SK-N-SH (cell line): ENCODE measurements at regions not wholly inside any gene's neighbourhood (a gene's known extent, or its start where the extent isn't known, plus 50 kb on each side); places are given as distances from the start of the nearest gene placed in this dataset.
"Not testable (repeated sequence)": the region's sequence is repeated elsewhere in the genome, so short reads cannot be mapped to it uniquely, and the experiment has no call there.

Experiments used
- CTCF ChIA-PET: fragments of 300-600, 350-600 bp; formaldehyde crosslinking; extraction: SDS; loops from one replicate; lab custom pipeline; 2021; lab: Yijun Ruan, JAX
- POLR2A ChIA-PET: fragments of 350-600 bp; sonication (Branson Sonifier 250); formaldehyde crosslinking; extraction: SDS; loops from one replicate; lab custom pipeline; 2020; ENCODE audit warnings: antibody characterized with exemption, inconsistent platforms; lab: Yijun Ruan, JAX
- DNase-seq: peaks from one replicate; pipeline ENCODE4 v3.0.0; 2012
- H2AFZ ChIP-seq: fragments of 200-600 bp; sonication (generic); 2 replicates; pipeline ENCODE4 v1.8.1; 2016; ENCODE audit warnings: antibody characterized with exemption, mild to moderate bottlenecking, low read depth
- H3F3A ChIP-seq: fragments of 200-600 bp; sonication (generic); replicated peaks from 2 replicates; pipeline ENCODE3; 2016; ENCODE audit warnings: antibody characterized with exemption, mild to moderate bottlenecking; ENCODE audit not compliant: insufficient read depth
- H3K27ac ChIP-seq, 2 experiments: fragments of 200-500 bp in 1 of 2; fragments of 200-600 bp in 1 of 2; sonication (Bioruptor generic) in 1 of 2; sonication (generic), shearing (Covaris generic) in 1 of 2; 2 replicates each; pipeline versions ENCODE4 v1.5.1 to v1.6.1; 2014 to 2016; ENCODE audit warnings: low read depth in 2 of 2, inconsistent platforms in 1 of 2, low read length in 1 of 2, mild to moderate bottlenecking in 1 of 2, mixed read lengths in 1 of 2
- H3K27me3 ChIP-seq: fragments of 200-600 bp; sonication (generic), shearing (Covaris generic); 2 replicates; pipeline ENCODE4 v1.6.1; 2016; ENCODE audit warnings: mixed run types; ENCODE audit not compliant: insufficient read depth
- H3K36me3 ChIP-seq, 2 experiments: fragments of 200-500 bp in 1 of 2; fragments of 200-600 bp in 1 of 2; sonication (Bioruptor generic) in 1 of 2; sonication (generic) in 1 of 2; replicated peaks in 1 of 2; 2 replicates each; pipeline versions ENCODE3 to v1.5.1; 2014 to 2016; ENCODE audit warnings: low read length in 1 of 2, mild to moderate bottlenecking in 1 of 2; ENCODE audit not compliant: insufficient read depth in 2 of 2, control insufficient read depth in 1 of 2
- H3K4me1 ChIP-seq, 2 experiments: fragments of 200-500 bp in 1 of 2; fragments of 200-600 bp in 1 of 2; sonication (Bioruptor generic) in 1 of 2; sonication (generic), shearing (Covaris generic) in 1 of 2; 2 replicates each; pipeline versions ENCODE4 v1.5.1 to v1.6.1; 2014 to 2016; ENCODE audit warnings: low read depth in 1 of 2, low read length in 1 of 2, mixed run types in 1 of 2; ENCODE audit not compliant: insufficient read depth in 2 of 2, control insufficient read depth in 1 of 2
- H3K4me2 ChIP-seq: fragments of 200-600 bp; sonication (generic), shearing (Covaris generic); 2 replicates; pipeline ENCODE4 v1.6.1; 2017; ENCODE audit warnings: mixed run types
- H3K4me3 ChIP-seq, 2 experiments: fragments of 200-500 bp in 1 of 2; fragments of 200-600 bp in 1 of 2; sonication (Bioruptor generic) in 1 of 2; sonication (generic), shearing (Covaris generic) in 1 of 2; 2 replicates each; pipeline versions ENCODE4 v1.5.1 to v1.8.1; 2014 to 2016; ENCODE audit warnings: low read depth in 2 of 2, inconsistent platforms in 1 of 2, low read length in 1 of 2, mild to moderate bottlenecking in 1 of 2, mixed read lengths in 1 of 2, moderate library complexity in 1 of 2
- H3K79me2 ChIP-seq: fragments of 200-600 bp; sonication (generic); 2 replicates; pipeline ENCODE4 v1.8.1; 2017; ENCODE audit warnings: mild to moderate bottlenecking; ENCODE audit not compliant: insufficient read depth
- H3K9ac ChIP-seq: fragments of 200-600 bp; sonication (generic); 2 replicates; pipeline ENCODE4 v1.6.1; 2017; ENCODE audit warnings: mixed run types
- H3K9me2 ChIP-seq: fragments of 200-600 bp; sonication (generic); 2 replicates; pipeline ENCODE4 v1.6.1; 2017; ENCODE audit warnings: mixed run types
- H3K9me3 ChIP-seq: fragments of 200-600 bp; sonication (generic); 2 replicates; pipeline ENCODE4 v1.6.1; 2017; ENCODE audit warnings: mixed run types, mild to moderate bottlenecking, moderate library complexity
- H4K20me1 ChIP-seq: fragments of 200-600 bp; sonication (generic); 2 replicates; pipeline ENCODE4 v1.6.1; 2017; ENCODE audit warnings: mild to moderate bottlenecking, mixed run types; ENCODE audit not compliant: insufficient read depth
- GABPA ChIP-seq: IDR thresholded peaks from 2 replicates; pipeline ENCODE4 v1.4.0; 2012; ENCODE audit warnings: low read depth, mild to moderate bottlenecking
- MXI1 ChIP-seq: IDR thresholded peaks from 2 replicates; pipeline ENCODE4 v1.6.1; 2012; ENCODE audit warnings: mild to moderate bottlenecking, low read depth, low read length, improper control_type of control experiment
- PBX3 ChIP-seq: IDR thresholded peaks from 2 replicates; pipeline ENCODE4; 2012
- TAF1 ChIP-seq: IDR thresholded peaks from 2 replicates; pipeline ENCODE4 v1.6.1; 2012; ENCODE audit warnings: low read depth, mild to moderate bottlenecking, low read length, moderate library complexity, borderline replicate concordance
- WGBS: methylation state at CpG from one replicate; pipeline ENCODE4 v1.1.6; 2017; ENCODE audit warnings: low lambda C conversion rate; 5-methylcytosine and 5-hydroxymethylcytosine counted together
- TF ChIP-seq, protein P1 (sequence below): fragments of 150-350 bp; IDR thresholded peaks from 2 replicates; pipeline ENCODE4 v1.6.1; 2016; ENCODE audit warnings: mild to moderate bottlenecking, low read depth, low read length

DNA sequence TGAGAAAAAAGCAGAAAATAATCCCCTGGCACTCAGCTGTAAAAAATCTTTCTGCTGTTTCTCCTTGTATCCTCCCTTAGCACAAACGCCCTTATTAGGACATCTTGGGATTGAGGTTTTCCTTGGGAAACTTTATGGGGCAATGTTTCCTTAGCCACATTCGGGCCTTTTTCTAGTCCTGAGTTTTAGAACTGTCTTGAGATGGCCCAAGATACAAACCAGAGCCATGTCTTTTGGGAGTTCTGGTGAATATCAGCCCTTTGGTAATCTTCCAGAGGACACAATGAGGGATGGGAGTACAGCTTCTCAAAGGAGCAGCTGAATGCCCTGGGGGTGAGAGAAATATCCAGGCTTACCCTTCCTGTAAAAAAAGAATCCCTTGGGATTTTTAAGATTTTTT is 182.1 kb downstream of the LIPI start:
- POLR2A ChIA-PET, H3K9me2 ChIP-seq, H3K27ac ChIP-seq, CTCF ChIA-PET, H3K4me3 ChIP-seq, H3K9me3 ChIP-seq, DNase-seq, H3K27me3 ChIP-seq, H3K9ac ChIP-seq, H4K20me1 ChIP-seq, H3K4me1 ChIP-seq, H3K36me3 ChIP-seq, H3F3A ChIP-seq: not testable (repeated sequence)
- 39% methylated on average over 2 of the region's 2 CpGs for WGBS
- peaks cover 13% of the 10 kb centered on the region; the same call in 1 of the 2 replicates for H3K79me2 ChIP-seq
- peak overlapping the region; percentile 37; the same call in 1 of the 2 replicates for H3K4me2 ChIP-seq
- peak overlapping the region; percentile 63; the same call in 1 of the 2 replicates for H2AFZ ChIP-seq

- WGBS, result 0% methylated on average over 21 of the region's 37 CpGs
- peak overlapping the region; percentile 90; the same call in 1 of the 2 replicates for H2AFZ ChIP-seq
- H3K9me3 ChIP-seq, POLR2A ChIA-PET, H4K20me1 ChIP-seq, H3F3A ChIP-seq, H3K27me3 ChIP-seq, H3K9me2 ChIP-seq, H3K36me3 ChIP-seq, H3K4me1 ChIP-seq, CTCF ChIA-PET: not testable (repeated sequence)
- peaks cover 13% of the 10 kb centered on the region; the same call in 1 of the 2 replicates for H3K79me2 ChIP-seq
- peak; percentile 53; the same call in 1 of the 2 replicates for TF ChIP-seq TAF1
- TF ChIP-seq, protein P1, sequence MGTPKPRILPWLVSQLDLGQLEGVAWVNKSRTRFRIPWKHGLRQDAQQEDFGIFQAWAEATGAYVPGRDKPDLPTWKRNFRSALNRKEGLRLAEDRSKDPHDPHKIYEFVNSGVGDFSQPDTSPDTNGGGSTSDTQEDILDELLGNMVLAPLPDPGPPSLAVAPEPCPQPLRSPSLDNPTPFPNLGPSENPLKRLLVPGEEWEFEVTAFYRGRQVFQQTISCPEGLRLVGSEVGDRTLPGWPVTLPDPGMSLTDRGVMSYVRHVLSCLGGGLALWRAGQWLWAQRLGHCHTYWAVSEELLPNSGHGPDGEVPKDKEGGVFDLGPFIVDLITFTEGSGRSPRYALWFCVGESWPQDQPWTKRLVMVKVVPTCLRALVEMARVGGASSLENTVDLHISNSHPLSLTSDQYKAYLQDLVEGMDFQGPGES, result 0 out of 2 replicates have a peak, but pooled peaks have one; percentile 35
- TF ChIP-seq MXI1, result peak; percentile 69
- TF ChIP-seq PBX3, result peak; percentile 54
- peak; percentile 64 for TF ChIP-seq GABPA
- 0 out of 4 replicates have a peak overlapping the region, but pooled peaks of 1 of the 2 experiments have one; percentile 34 for H3K27ac ChIP-seq
- DNase-seq, result peak; percentile 78
- peak overlapping the region; percentile 78 for H3K4me2 ChIP-seq
- peak overlapping the region; percentile 62 to 80 for H3K4me3 ChIP-seq
- H3K9ac ChIP-seq, result peak overlapping the region; percentile 68
Observed at GRCh38 chr21:14027235-14027869, 183.4 kb downstream of the LIPI start.

DNA sequence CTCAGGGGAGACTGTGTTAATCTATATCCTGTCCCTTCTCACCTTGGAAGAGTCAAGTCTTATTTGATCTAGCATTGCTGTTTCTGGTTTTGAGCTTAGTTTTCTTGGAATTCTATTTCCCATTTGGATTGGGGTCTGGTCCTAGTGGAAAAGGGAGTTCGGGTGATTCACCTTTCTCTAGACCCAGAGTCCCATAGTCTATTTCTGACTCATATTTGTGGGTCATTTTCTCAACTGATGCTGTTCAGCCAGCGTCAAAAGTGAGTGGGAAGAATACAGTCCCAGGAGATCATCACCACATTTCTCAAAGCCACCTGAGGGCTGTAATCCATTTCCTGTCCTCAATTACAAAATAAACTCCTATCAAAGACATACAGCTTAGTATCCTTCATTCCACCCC is 190.6 kb downstream of the LIPI start:
- H3K27me3 ChIP-seq, H3K4me3 ChIP-seq, H3K9me3 ChIP-seq, H3K27ac ChIP-seq, H3K9ac ChIP-seq, H3K79me2 ChIP-seq, H2AFZ ChIP-seq, H4K20me1 ChIP-seq, H3K4me1 ChIP-seq, H3K4me2 ChIP-seq, H3K36me3 ChIP-seq, DNase-seq, CTCF ChIA-PET, H3F3A ChIP-seq, H3K9me2 ChIP-seq: not testable (repeated sequence)
- POLR2A ChIA-PET, result interaction anchor here (0.6 kb wide), 1 partner anchor 90 kb away, joined by 3 read pairs; no protein-coding TSS in a partner anchor
- WGBS, result 13% methylated on average over 2 of the region's 2 CpGs

DNA sequence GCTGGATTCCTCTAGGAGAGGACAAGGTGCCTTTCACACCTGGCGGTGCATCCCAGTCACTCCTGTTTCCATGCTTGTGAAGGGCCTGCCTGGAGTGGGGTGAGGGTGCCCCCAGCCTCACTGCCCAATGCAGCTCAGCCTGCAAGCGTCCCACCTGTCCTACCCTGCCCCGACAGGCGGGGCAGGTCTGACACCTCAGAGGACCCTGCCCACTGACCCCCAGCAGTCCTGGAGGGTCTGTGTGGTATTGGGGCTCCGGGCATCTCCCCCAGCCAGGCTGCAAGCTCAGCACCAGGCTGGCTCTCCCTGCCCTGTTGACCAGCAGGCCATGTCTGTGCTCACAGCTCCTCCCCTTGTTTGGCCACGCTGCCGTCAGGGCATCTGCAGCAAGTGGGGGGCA is 194.9 kb downstream of the LIPI start:
- H3K9ac ChIP-seq, H3K79me2 ChIP-seq, CTCF ChIA-PET, H3K27me3 ChIP-seq, H3K36me3 ChIP-seq, H2AFZ ChIP-seq, H3K9me3 ChIP-seq, H3K9me2 ChIP-seq, POLR2A ChIA-PET, H3K4me3 ChIP-seq, H3K4me2 ChIP-seq, DNase-seq, H3K27ac ChIP-seq, H4K20me1 ChIP-seq, H3F3A ChIP-seq, H3K4me1 ChIP-seq: not testable (repeated sequence)
- 60% methylated on average over 1 of the region's 7 CpGs for WGBS

GRCh38 chr21:14013623-14014498 is 196.9 kb downstream of the LIPI start:
- not testable (repeated sequence) for DNase-seq, H3K4me1 ChIP-seq, H3K9me3 ChIP-seq

More at GRCh38 chr21:14013623-14014498, 196.9 kb downstream of the LIPI start:
- H3K9me2 ChIP-seq, H3K4me2 ChIP-seq, H3K79me2 ChIP-seq, H2AFZ ChIP-seq, CTCF ChIA-PET, H3K9ac ChIP-seq, H3K4me3 ChIP-seq, H3K36me3 ChIP-seq, POLR2A ChIA-PET, H3K27ac ChIP-seq, H4K20me1 ChIP-seq, H3F3A ChIP-seq, H3K27me3 ChIP-seq: not testable (repeated sequence)
- 58% methylated on average over 4 of the region's 18 CpGs for WGBS
